ENCODE measurements at regions not wholly inside any gene's neighbourhood (a gene's known extent, or its start where the extent isn't known, plus 50 kb on each side); places are given as distances from the start of the nearest gene placed in this dataset.

- H3K4me1 ChIP-seq (ENCODE audit: control insufficient read depth, insufficient read depth, low read length, unreplicated experiment) = no peaks in the 10 kb centered on the region
- no peak overlapping the region for H3K27ac ChIP-seq (ENCODE audit: low read depth, low read length)
- no peaks in the 10 kb centered on the region for H3K27me3 ChIP-seq (ENCODE audit: insufficient read depth, low read length)
- H3K36me3 ChIP-seq (ENCODE audit: insufficient read depth, low read length) = no peaks in the 10 kb centered on the region
- H2AFZ ChIP-seq (ENCODE audit: low read length, unreplicated experiment) = no peak overlapping the region
- no peak overlapping the region for H3K4me3 ChIP-seq (ENCODE audit: low read depth, low read length)
- H3K79me2 ChIP-seq (ENCODE audit: control insufficient read depth, insufficient read depth, low read length, unreplicated experiment) = no peaks in the 10 kb centered on the region
Observed at GRCh38 chr13:85900521-85900920, 101.3 kb upstream of the SLITRK6 start.

GRCh38 chr13:85896516-85897450, 97.6 kb upstream of the SLITRK6 start:
- no peak overlapping the region for H3K4me3 ChIP-seq (ENCODE audit: low read depth, low read length)
- no peaks in the 10 kb centered on the region for H3K36me3 ChIP-seq (ENCODE audit: insufficient read depth, low read length)
- no peak overlapping the region for H2AFZ ChIP-seq (ENCODE audit: low read length, unreplicated experiment)
- no peaks in the 10 kb centered on the region for H3K79me2 ChIP-seq (ENCODE audit: control insufficient read depth, insufficient read depth, low read length, unreplicated experiment)
- H3K4me1 ChIP-seq (ENCODE audit: control insufficient read depth, insufficient read depth, low read length, unreplicated experiment) = no peaks in the 10 kb centered on the region
- H3K27me3 ChIP-seq (ENCODE audit: insufficient read depth, low read length) = no peaks in the 10 kb centered on the region
- H3K27ac ChIP-seq (ENCODE audit: low read depth, low read length) = no peak overlapping the region

- Histone ChIP-seq H3K79me2 (ENCODE audit: control insufficient read depth, insufficient read depth, low read length, unreplicated experiment) (no peaks in the 10 kb centered on the region), H3K36me3 (ENCODE audit: insufficient read depth, low read length) (no peaks in the 10 kb centered on the region), H3K4me3 (ENCODE audit: low read depth, low read length) (no peak overlapping the region), H3K27ac (ENCODE audit: low read depth, low read length) (no peak overlapping the region), H3K27me3 (ENCODE audit: insufficient read depth, low read length) (no peaks in the 10 kb centered on the region), H3K4me1 (ENCODE audit: control insufficient read depth, insufficient read depth, low read length, unreplicated experiment) (no peaks in the 10 kb centered on the region), H2AFZ (ENCODE audit: low read length, unreplicated experiment) (no peak overlapping the region)
Observed at GRCh38 chr13:85887406-85887805, 88.2 kb upstream of the SLITRK6 start.

GRCh38 chr13:85879014-85879413, 79.8 kb upstream of the SLITRK6 start:
- H3K79me2 ChIP-seq (ENCODE audit: control insufficient read depth, insufficient read depth, low read length, unreplicated experiment) = no peaks in the 10 kb centered on the region
- H3K4me3 ChIP-seq (ENCODE audit: low read depth, low read length) = no peak overlapping the region
- H3K4me1 ChIP-seq (ENCODE audit: control insufficient read depth, insufficient read depth, low read length, unreplicated experiment) = no peaks in the 10 kb centered on the region
- H3K27ac ChIP-seq (ENCODE audit: low read depth, low read length) = no peak overlapping the region
- H3K36me3 ChIP-seq (ENCODE audit: insufficient read depth, low read length) = no peaks in the 10 kb centered on the region
- H2AFZ ChIP-seq (ENCODE audit: low read length, unreplicated experiment) = no peak overlapping the region
- no peaks in the 10 kb centered on the region for H3K27me3 ChIP-seq (ENCODE audit: insufficient read depth, low read length)

- Histone ChIP-seq H3K4me3 (ENCODE audit: low read depth, low read length) (no peak overlapping the region), H3K79me2 (ENCODE audit: control insufficient read depth, insufficient read depth, low read length, unreplicated experiment) (no peaks in the 10 kb centered on the region), H3K36me3 (ENCODE audit: insufficient read depth, low read length) (no peaks in the 10 kb centered on the region), H3K4me1 (ENCODE audit: control insufficient read depth, insufficient read depth, low read length, unreplicated experiment) (no peaks in the 10 kb centered on the region), H3K27me3 (ENCODE audit: insufficient read depth, low read length) (no peaks in the 10 kb centered on the region), H3K27ac (ENCODE audit: low read depth, low read length) (no peak overlapping the region), H2AFZ (ENCODE audit: low read length, unreplicated experiment) (no peak overlapping the region)
Observed at GRCh38 chr13:85864963-85865530, 65.8 kb upstream of the SLITRK6 start.

GRCh38 chr13:85853901-85854663, 54.9 kb upstream of the SLITRK6 start:
- Histone ChIP-seq H3K4me3 (ENCODE audit: low read depth, low read length) (no peak overlapping the region), H2AFZ (ENCODE audit: low read length, unreplicated experiment) (no peak overlapping the region)

GRCh38 chr13:85853161-85853894, 54.1 kb upstream of the SLITRK6 start:
- no peak overlapping the region for H2AFZ ChIP-seq (ENCODE audit: low read length, unreplicated experiment)
- H3K4me3 ChIP-seq (ENCODE audit: low read depth, low read length) = no peak overlapping the region
- H3K27me3 ChIP-seq (ENCODE audit: insufficient read depth, low read length) = no peaks in the 10 kb centered on the region

More at GRCh38 chr13:85853901-85854663, 54.9 kb upstream of the SLITRK6 start:
- no peaks in the 10 kb centered on the region for H3K4me1 ChIP-seq (ENCODE audit: control insufficient read depth, insufficient read depth, low read length, unreplicated experiment)
- no peaks in the 10 kb centered on the region for H3K79me2 ChIP-seq (ENCODE audit: control insufficient read depth, insufficient read depth, low read length, unreplicated experiment)
- no peak overlapping the region for H3K27ac ChIP-seq (ENCODE audit: low read depth, low read length)
- H3K36me3 ChIP-seq (ENCODE audit: insufficient read depth, low read length) = no peaks in the 10 kb centered on the region
- H3K27me3 ChIP-seq (ENCODE audit: insufficient read depth, low read length) = no peaks in the 10 kb centered on the region

More at GRCh38 chr13:85853161-85853894, 54.1 kb upstream of the SLITRK6 start:
- no peak overlapping the region for H3K27ac ChIP-seq (ENCODE audit: low read depth, low read length)
- no peaks in the 10 kb centered on the region for H3K79me2 ChIP-seq (ENCODE audit: control insufficient read depth, insufficient read depth, low read length, unreplicated experiment)
- no peaks in the 10 kb centered on the region for H3K4me1 ChIP-seq (ENCODE audit: control insufficient read depth, insufficient read depth, low read length, unreplicated experiment)
- no peaks in the 10 kb centered on the region for H3K36me3 ChIP-seq (ENCODE audit: insufficient read depth, low read length)

Measured in ACC112 (cell line).